CD4-positive, alpha-beta T cell (primary cell): ENCODE measurements at regions not wholly inside any gene's neighbourhood (a gene's known extent, or its start where the extent isn't known, plus 50 kb on each side); places are given as distances from the start of the nearest gene placed in this dataset.

Experiments
- ATAC-seq: fragments of 200-7000 bp; cut with Tn5 transposase; one replicate; pipeline ENCODE4 v1.10.0; 2022; ENCODE audit warnings: mild to moderate bottlenecking; ENCODE audit not compliant: poor library complexity
- CTCF ChIA-PET: fragments of 350-600 bp; sonication (Branson Sonifier 250); formaldehyde crosslinking; loops from one replicate; lab custom pipeline; 2021; ENCODE audit warnings: antibody characterized with exemption, inconsistent platforms; lab: Charles Lee
- POLR2A ChIA-PET: fragments of 350-600 bp; sonication (Branson Sonifier 250); formaldehyde crosslinking; loops from one replicate; lab custom pipeline; 2021; ENCODE audit warnings: antibody characterized with exemption, inconsistent platforms; lab: Charles Lee
- DNase-seq, 14 experiments: peaks; one replicate each; pipeline ENCODE4 v3.0.0-alpha.2; 2013 to 2020; ENCODE audit warnings: mixed read lengths in 2 of 14
- H3K27ac ChIP-seq, 2 donors: one replicate each; pipeline versions ENCODE4 v1.5.1 to v1.7.0; 2013; ENCODE audit warnings: low read length in 2 of 2, low read depth in 1 of 2, mild to moderate bottlenecking in 1 of 2
- H3K27me3 ChIP-seq, 2 experiments: 1 replicate in 1 of 2; 2 replicates in 1 of 2; pipeline versions ENCODE4 v1.6.1 to v1.7.0; 2013; ENCODE audit warnings: low read length in 2 of 2, control low read depth in 1 of 2, mild to moderate bottlenecking in 1 of 2, moderate library complexity in 1 of 2; ENCODE audit not compliant: insufficient read depth in 2 of 2, control insufficient read depth in 1 of 2
- H3K36me3 ChIP-seq: one replicate; pipeline ENCODE4 v1.6.1; 2013; ENCODE audit warnings: low read length, control low read depth; ENCODE audit not compliant: insufficient read depth
- H3K4me1 ChIP-seq: one replicate; pipeline ENCODE4 v1.6.1; 2013; ENCODE audit warnings: low read length, control low read depth; ENCODE audit not compliant: insufficient read depth
- H3K4me3 ChIP-seq: one replicate; pipeline ENCODE4 v1.5.1; 2013; ENCODE audit warnings: mild to moderate bottlenecking, low read length, moderate library complexity
- H3K9me3 ChIP-seq, 2 experiments: 1 replicate in 1 of 2; 2 replicates in 1 of 2; pipeline versions ENCODE4 v1.6.1 to v1.7.0; 2013; ENCODE audit warnings: low read length in 2 of 2, mild to moderate bottlenecking in 2 of 2, control low read depth in 1 of 2, moderate library complexity in 1 of 2; ENCODE audit not compliant: control insufficient read depth in 1 of 2, insufficient read depth in 1 of 2
- H3K27ac Mint-ChIP-seq: one replicate; pipeline ENCODE4 v1.8.0; 2020; ENCODE audit warnings: mixed read lengths
- H3K27me3 Mint-ChIP-seq: one replicate; pipeline ENCODE4 v1.8.0; 2021; ENCODE audit warnings: mixed read lengths
- H3K36me3 Mint-ChIP-seq: one replicate; pipeline ENCODE4 v1.8.0; 2021; ENCODE audit warnings: low read depth, mixed read lengths
- H3K4me1 Mint-ChIP-seq: one replicate; pipeline ENCODE4 v1.8.0; 2021; ENCODE audit warnings: low read depth, mixed read lengths
- H3K4me3 Mint-ChIP-seq: one replicate; pipeline ENCODE4 v1.8.0; 2020; ENCODE audit warnings: mild to moderate bottlenecking, mixed read lengths
- H3K9me3 Mint-ChIP-seq: one replicate; pipeline ENCODE4 v1.8.0; 2020; ENCODE audit warnings: mixed read lengths
- CTCF ChIP-seq: fragments of 200-600 bp; IDR thresholded peaks from one replicate; pipeline ENCODE4 v1.8.0; 2022; ENCODE audit warnings: antibody characterized with exemption, mild to moderate bottlenecking
- intact Hi-C, 2 experiments: fragments of 100-400 bp; cut with DNase I in 1 of 2; cut with micrococcal nuclease in 1 of 2; formaldehyde crosslinking; loops; one replicate each; pipeline versions ENCODE4 v1.15.1 to v1.9.0; 2023 to 2025; cut with DNase I, micrococcal nuclease

GRCh38 chr3:189500299-189500698 is 130.9 kb upstream of the TP63 start:
- peaks cover 30% of the 10 kb centered on the region for H3K4me1 Mint-ChIP-seq
- no peak overlapping the region for H3K27ac Mint-ChIP-seq
- H3K9me3 Mint-ChIP-seq: peaks cover 4% of the 10 kb centered on the region
- peaks cover 5 to 10% of the 10 kb centered on the region in 2 experiments for H3K9me3 ChIP-seq
- no peak overlapping the region for H3K27ac ChIP-seq
- TF ChIP-seq CTCF: no peak
- CTCF ChIA-PET: no interaction called here
- POLR2A ChIA-PET: no interaction called here
- no peaks in the 10 kb centered on the region for H3K36me3 ChIP-seq
- ATAC-seq: no peak
- H3K27me3 Mint-ChIP-seq: no peaks in the 10 kb centered on the region
- H3K36me3 Mint-ChIP-seq: no peaks in the 10 kb centered on the region
- intact Hi-C loops: no loop called here
- no peaks in the 10 kb centered on the region for H3K27me3 ChIP-seq
- H3K4me3 Mint-ChIP-seq: no peak overlapping the region
- H3K4me1 ChIP-seq: no peaks in the 10 kb centered on the region
- H3K4me3 ChIP-seq: no peak overlapping the region
- no peak for DNase-seq

- TF ChIP-seq CTCF: no peak
- Histone ChIP-seq H3K4me3 (no peak overlapping the region), H3K36me3 (no peaks in the 10 kb centered on the region), H3K4me1 (no peaks in the 10 kb centered on the region), H3K9me3 (peaks cover 5 to 10% of the 10 kb centered on the region in 2 experiments), H3K27me3 (no peaks in the 10 kb centered on the region), H3K27ac (no peak overlapping the region)
- no peak for DNase-seq
- intact Hi-C loops: no loop called here
- no peak overlapping the region for H3K27ac Mint-ChIP-seq
- ATAC-seq: no peak
- no peak overlapping the region for H3K4me3 Mint-ChIP-seq
- peaks cover 30% of the 10 kb centered on the region for H3K4me1 Mint-ChIP-seq
- H3K36me3 Mint-ChIP-seq: no peaks in the 10 kb centered on the region
- ChIA-PET POLR2A (no interaction called here), CTCF (no interaction called here)
- peaks cover 4% of the 10 kb centered on the region for H3K9me3 Mint-ChIP-seq
- no peaks in the 10 kb centered on the region for H3K27me3 Mint-ChIP-seq
Measured at GRCh38 chr3:189500798-189501495, 130.2 kb upstream of the TP63 start.

GRCh38 chr3:189502256-189502655 is 128.9 kb upstream of the TP63 start:
- Mint-ChIP-seq H3K27ac (no peak overlapping the region), H3K4me1 (peaks cover 30% of the 10 kb centered on the region), H3K27me3 (no peaks in the 10 kb centered on the region), H3K9me3 (peaks cover 4% of the 10 kb centered on the region), H3K4me3 (no peak overlapping the region), H3K36me3 (no peaks in the 10 kb centered on the region)
- Histone ChIP-seq H3K4me3 (no peak overlapping the region), H3K9me3 (peaks cover 5 to 10% of the 10 kb centered on the region in 2 experiments), H3K27me3 (no peaks in the 10 kb centered on the region), H3K36me3 (no peaks in the 10 kb centered on the region), H3K27ac (no peak overlapping the region), H3K4me1 (no peaks in the 10 kb centered on the region)
- ChIA-PET POLR2A (no interaction called here), CTCF (no interaction called here)
- no peak for TF ChIP-seq CTCF
- intact Hi-C loops: no loop called here
- ATAC-seq (no peak), DNase-seq (no peak)
